SU-DHL-6 (cell line): ENCODE measurements at regions not wholly inside any gene's neighbourhood (a gene's known extent, or its start where the extent isn't known, plus 50 kb on each side); places are given as distances from the start of the nearest gene placed in this dataset.
A peak's percentile ranks its signal among the peaks of the same experiment; 100 is the strongest.

ENCODE experiments used
- H2AFZ ChIP-seq: fragments of 200-600 bp; sonication (generic); 2 replicates; pipeline ENCODE4 v1.6.1; 2014; ENCODE audit warnings: low read depth, mild to moderate bottlenecking, moderate library complexity, mixed read lengths, antibody characterized with exemption, low read length; ENCODE audit not compliant: severe bottlenecking
- H3F3A ChIP-seq: fragments of 200-600 bp; shearing (Covaris generic); 2 replicates; pipeline ENCODE4 v1.6.0; 2016; ENCODE audit warnings: antibody characterized with exemption, mild to moderate bottlenecking; ENCODE audit not compliant: insufficient read depth
- H3K27ac ChIP-seq: fragments of 200-600 bp; sonication (generic); 2 replicates; pipeline ENCODE4 v1.5.1; 2016; ENCODE audit warnings: low read depth, mild to moderate bottlenecking, low read length, moderate library complexity, mixed read lengths
- H3K27me3 ChIP-seq: fragments of 200-600 bp; sonication (generic), shearing (Covaris generic); 2 replicates; pipeline ENCODE4 v1.6.0; 2014; ENCODE audit warnings: mild to moderate bottlenecking, low read length
- H3K36me3 ChIP-seq: fragments of 200-600 bp; sonication (generic); 2 replicates; pipeline ENCODE4 v1.6.1; 2014; ENCODE audit warnings: mild to moderate bottlenecking, low read length, mixed read lengths
- H3K4me2 ChIP-seq: fragments of 300-600, 200-600 bp; shearing (Covaris generic), sonication (generic); 2 replicates; pipeline ENCODE4 v1.6.0; 2014; ENCODE audit warnings: low read length, low read depth, mild to moderate bottlenecking; ENCODE audit not compliant: poor library complexity, severe bottlenecking
- H3K4me3 ChIP-seq: fragments of 200-600 bp; sonication (generic); 2 replicates; pipeline ENCODE4 v1.5.1; 2014; ENCODE audit warnings: antibody characterized with exemption, low read length, mild to moderate bottlenecking, mixed read lengths; ENCODE audit not compliant: insufficient read depth, poor library complexity, severe bottlenecking
- H3K79me2 ChIP-seq: fragments of 200-600 bp; sonication (generic); 2 replicates; pipeline ENCODE4 v1.6.1; 2014; ENCODE audit warnings: mild to moderate bottlenecking, low read length, moderate library complexity; ENCODE audit not compliant: insufficient read depth
- H3K9ac ChIP-seq: fragments of 200-600 bp; sonication (generic); 2 replicates; pipeline ENCODE4 v1.7.0; 2014; ENCODE audit warnings: mild to moderate bottlenecking, low read length
- H3K9me2 ChIP-seq: fragments of 200-600 bp; sonication (generic); replicated peaks from 2 replicates; pipeline ENCODE4 v1.6.1; 2014; ENCODE audit warnings: low read length; ENCODE audit not compliant: insufficient read depth
- H3K9me3 ChIP-seq: fragments of 200-600 bp; sonication (generic); 2 replicates; pipeline ENCODE4 v1.6.1; 2014; ENCODE audit warnings: low read length, mixed read lengths; ENCODE audit not compliant: insufficient read depth
- H4K20me1 ChIP-seq: fragments of 200-600 bp; sonication (generic); 2 replicates; pipeline ENCODE4 v1.6.1; 2014; ENCODE audit warnings: low read depth, mild to moderate bottlenecking, antibody characterized with exemption, low read length, moderate library complexity, mixed read lengths
- EZH2phosphoT487 ChIP-seq: fragments of 200-600 bp; sonication (generic), shearing (Covaris generic); conservative IDR thresholded peaks from 2 replicates; pipeline ENCODE4 v1.6.1; 2018; ENCODE audit warnings: mild to moderate bottlenecking, antibody characterized with exemption, low read length, moderate library complexity, mixed read lengths
- TF ChIP-seq, protein P1 (sequence below): fragments of 200-600 bp; sonication (generic); IDR thresholded peaks from one replicate; pipeline ENCODE4 v1.5.1; 2017; ENCODE audit warnings: antibody characterized with exemption, mild to moderate bottlenecking, low read length, moderate library complexity; ENCODE audit not compliant: insufficient read depth, poor library complexity, severe bottlenecking

- H3K4me3 ChIP-seq = no peak overlapping the region
- H3K27ac ChIP-seq = no peak overlapping the region
- no peaks in the 10 kb centered on the region for H4K20me1 ChIP-seq
- TF ChIP-seq, protein P1, sequence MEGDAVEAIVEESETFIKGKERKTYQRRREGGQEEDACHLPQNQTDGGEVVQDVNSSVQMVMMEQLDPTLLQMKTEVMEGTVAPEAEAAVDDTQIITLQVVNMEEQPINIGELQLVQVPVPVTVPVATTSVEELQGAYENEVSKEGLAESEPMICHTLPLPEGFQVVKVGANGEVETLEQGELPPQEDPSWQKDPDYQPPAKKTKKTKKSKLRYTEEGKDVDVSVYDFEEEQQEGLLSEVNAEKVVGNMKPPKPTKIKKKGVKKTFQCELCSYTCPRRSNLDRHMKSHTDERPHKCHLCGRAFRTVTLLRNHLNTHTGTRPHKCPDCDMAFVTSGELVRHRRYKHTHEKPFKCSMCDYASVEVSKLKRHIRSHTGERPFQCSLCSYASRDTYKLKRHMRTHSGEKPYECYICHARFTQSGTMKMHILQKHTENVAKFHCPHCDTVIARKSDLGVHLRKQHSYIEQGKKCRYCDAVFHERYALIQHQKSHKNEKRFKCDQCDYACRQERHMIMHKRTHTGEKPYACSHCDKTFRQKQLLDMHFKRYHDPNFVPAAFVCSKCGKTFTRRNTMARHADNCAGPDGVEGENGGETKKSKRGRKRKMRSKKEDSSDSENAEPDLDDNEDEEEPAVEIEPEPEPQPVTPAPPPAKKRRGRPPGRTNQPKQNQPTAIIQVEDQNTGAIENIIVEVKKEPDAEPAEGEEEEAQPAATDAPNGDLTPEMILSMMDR = peak; percentile 78
- no peak for TF ChIP-seq EZH2phosphoT487
- no peak overlapping the region for H3K9ac ChIP-seq
- no peaks in the 10 kb centered on the region for H3K79me2 ChIP-seq
- no peaks in the 10 kb centered on the region for H3K27me3 ChIP-seq
- no peaks in the 10 kb centered on the region for H3F3A ChIP-seq
- no peak overlapping the region for H3K4me2 ChIP-seq
- no peaks in the 10 kb centered on the region for H3K9me2 ChIP-seq
- no peak overlapping the region for H2AFZ ChIP-seq
- H3K9me3 ChIP-seq = no peaks in the 10 kb centered on the region
- no peaks in the 10 kb centered on the region for H3K36me3 ChIP-seq
These were observed 304.8 kb upstream of the OR4E1 start for GRCh38 chr14:21978184-21978998.

GRCh38 chr14:21974741-21975140 lies 301.1 kb upstream of the OR4E1 start:
- no peak for TF ChIP-seq EZH2phosphoT487
- TF ChIP-seq, protein P1 = no peak
- H3K4me3 ChIP-seq = no peak overlapping the region
- no peaks in the 10 kb centered on the region for H3K27me3 ChIP-seq
- no peak overlapping the region for H3K4me2 ChIP-seq
- H3K9me3 ChIP-seq = no peaks in the 10 kb centered on the region
- H2AFZ ChIP-seq = no peak overlapping the region
- H3K79me2 ChIP-seq = no peaks in the 10 kb centered on the region
- H3K9ac ChIP-seq = no peak overlapping the region
- H4K20me1 ChIP-seq = no peaks in the 10 kb centered on the region
- H3F3A ChIP-seq = no peaks in the 10 kb centered on the region
- H3K36me3 ChIP-seq = no peaks in the 10 kb centered on the region
- no peaks in the 10 kb centered on the region for H3K9me2 ChIP-seq
- no peak overlapping the region for H3K27ac ChIP-seq

GRCh38 chr14:21965042-21965441 lies 291.4 kb upstream of the OR4E1 start:
- Histone ChIP-seq H3K9me2 (no peaks in the 10 kb centered on the region; the same call in 1 of the 2 replicates), H2AFZ (no peak overlapping the region), H3K27me3 (no peaks in the 10 kb centered on the region), H3K79me2 (no peaks in the 10 kb centered on the region), H3K9ac (no peak overlapping the region), H3F3A (no peaks in the 10 kb centered on the region), H3K27ac (no peak overlapping the region), H3K4me3 (no peak overlapping the region), H3K9me3 (no peaks in the 10 kb centered on the region), H3K36me3 (no peaks in the 10 kb centered on the region), H4K20me1 (no peaks in the 10 kb centered on the region), H3K4me2 (no peak overlapping the region)
- TF ChIP-seq, protein P1 = no peak
- no peak for TF ChIP-seq EZH2phosphoT487
